ENCODE measurements at regions not wholly inside any gene's neighbourhood (a gene's known extent, or its start where the extent isn't known, plus 50 kb on each side); places are given as distances from the start of the nearest gene placed in this dataset.
"Not testable (repeated sequence)": the region's sequence is repeated elsewhere in the genome, so short reads cannot be mapped to it uniquely, and the experiment has no call there.

DNA sequence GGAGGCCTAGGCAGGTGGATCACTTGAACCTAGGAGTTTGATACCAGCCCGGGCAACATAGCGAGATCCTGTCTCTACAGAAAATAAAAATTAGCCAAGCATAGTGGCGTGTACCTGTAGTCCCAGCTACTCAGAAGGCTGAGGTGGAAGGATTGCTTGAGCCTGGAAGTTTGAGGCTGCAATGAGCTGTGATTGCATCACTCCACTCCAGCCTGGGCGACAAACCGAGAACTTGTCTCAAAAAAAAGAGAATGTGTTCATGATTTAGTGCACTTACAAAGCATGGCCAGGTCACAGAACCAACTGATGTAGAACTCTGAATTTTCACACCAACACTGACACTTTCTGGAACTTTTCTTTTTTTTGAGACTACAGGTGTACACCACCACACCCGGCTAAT lies 182.7 kb downstream of the ZFP64 start:
- no peak for DNase-seq (ENCODE audit: low read depth)

DNA sequence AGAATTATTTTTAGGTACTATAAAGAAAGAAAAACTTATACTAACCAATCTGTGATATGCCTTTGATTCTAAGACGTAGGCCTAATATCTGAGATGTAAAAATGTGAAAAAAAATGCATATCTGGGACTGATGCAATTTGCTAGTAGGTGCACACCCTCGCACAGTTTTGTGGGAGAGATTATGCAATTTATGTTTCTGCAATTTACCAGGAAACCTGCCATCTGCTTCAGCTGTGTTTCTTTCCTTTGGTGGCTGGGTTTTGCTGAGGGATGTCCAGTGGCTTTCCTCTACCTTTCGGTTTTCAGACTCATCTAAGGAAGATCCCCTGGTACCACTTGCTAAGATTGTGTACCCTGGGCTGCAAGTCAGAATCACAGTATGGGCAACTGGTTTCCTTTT lies 186.9 kb downstream of the ZFP64 start:
- peak; percentile 85 for DNase-seq (ENCODE audit: low read depth)

DNA sequence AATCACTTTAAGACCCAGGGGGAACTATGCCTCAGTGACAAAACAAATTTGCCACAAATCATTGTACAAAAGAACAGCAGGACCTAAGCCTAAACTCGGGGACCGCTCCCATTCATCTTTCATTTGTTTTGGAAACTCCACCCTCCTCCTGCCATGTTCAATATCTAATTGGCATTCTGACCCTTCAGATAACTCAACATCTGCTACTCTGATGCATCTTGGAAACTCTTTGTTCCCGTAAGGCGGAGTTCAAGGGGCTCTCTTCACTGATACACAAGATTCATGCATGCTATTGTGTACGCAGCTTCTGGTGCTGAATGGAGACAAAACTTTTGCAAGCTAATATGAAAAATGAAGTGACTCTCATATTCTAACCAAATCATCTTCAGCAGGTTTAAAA lies 187.6 kb downstream of the ZFP64 start:
- no peak for DNase-seq (ENCODE audit: low read depth)

DNA sequence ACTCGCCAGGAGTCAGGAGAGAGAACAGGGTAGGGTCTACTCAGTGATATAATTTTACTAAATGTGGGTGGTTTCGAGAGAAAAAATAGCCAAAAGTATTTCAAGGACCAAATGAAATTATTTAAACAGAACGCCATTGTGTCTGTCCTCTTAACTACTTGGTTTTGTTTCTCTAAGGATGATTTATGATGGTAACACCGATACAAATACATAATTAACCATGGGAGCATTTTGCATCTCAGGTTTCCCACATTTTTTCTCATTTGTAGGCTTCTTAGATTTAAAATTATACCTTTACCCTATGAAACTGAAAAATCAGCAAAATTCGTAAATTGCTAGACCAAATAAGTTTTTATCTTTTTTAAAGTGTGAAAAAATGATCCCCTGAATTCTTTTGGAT lies 188.2 kb downstream of the ZFP64 start:
- DNase-seq (ENCODE audit: low read depth) = no peak

DNA sequence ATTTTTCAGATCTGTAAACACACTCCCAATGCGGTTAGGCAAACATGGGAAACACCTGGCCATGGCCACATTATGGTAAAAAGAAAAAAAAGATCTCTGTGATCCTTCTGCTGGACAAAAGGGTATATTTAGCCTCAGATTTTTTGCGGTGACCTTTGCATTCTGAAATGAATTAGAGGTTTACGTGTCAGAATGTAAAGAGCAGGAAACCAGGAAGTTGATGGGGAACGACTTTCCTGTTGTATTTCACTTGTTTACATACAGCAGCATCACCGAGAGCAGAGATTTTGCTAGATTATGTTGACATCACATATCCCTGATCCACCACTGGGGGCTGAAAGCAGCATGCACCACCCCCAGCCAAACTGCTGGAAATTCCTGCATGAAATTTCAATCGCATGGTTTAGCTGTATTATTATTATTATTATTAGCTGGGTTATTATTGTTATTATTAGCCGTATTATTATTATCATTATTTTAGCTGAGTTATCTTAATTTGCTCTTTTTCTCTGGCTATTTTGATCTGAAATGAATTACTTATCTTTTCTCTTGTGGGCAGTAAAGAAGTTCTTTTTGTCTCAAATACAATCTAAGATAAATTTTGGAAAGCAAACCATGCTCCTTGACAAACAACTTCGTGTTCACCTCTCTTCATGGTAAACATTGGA lies 189.4 kb downstream of the ZFP64 start:
- no peak for DNase-seq (ENCODE audit: low read depth)

DNA sequence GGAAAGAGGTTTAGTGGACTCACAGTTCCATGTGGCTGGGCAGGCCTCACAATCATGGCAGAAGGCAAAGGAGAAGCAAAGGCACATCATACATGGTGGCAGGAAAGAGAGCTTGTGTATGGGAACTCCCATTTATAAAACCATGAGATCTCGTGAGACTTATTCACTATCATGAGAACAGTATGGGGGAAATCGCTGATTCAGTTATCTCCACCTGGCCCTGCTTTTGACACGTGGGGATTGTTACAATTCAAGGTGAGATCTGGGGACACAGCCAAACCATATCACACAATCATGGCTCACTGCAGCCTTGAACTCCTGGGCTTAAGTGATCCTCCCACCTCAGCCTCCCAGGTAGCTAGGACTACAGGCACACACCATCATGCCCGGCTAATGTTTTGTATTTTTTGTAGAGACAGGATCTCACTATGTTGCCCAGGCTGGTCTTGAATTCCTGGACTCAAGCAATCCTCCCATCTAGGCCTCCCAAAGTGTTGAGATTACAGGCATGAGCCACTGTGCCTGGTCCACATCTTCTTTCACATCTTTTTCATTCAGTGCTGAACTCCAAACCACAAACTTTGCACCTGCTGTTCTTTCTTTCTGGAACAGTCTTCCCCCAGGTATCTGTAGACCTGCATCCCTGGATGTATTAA lies 194.2 kb downstream of the ZFP64 start:
- not testable (repeated sequence) for DNase-seq (ENCODE audit: low read depth)

DNA sequence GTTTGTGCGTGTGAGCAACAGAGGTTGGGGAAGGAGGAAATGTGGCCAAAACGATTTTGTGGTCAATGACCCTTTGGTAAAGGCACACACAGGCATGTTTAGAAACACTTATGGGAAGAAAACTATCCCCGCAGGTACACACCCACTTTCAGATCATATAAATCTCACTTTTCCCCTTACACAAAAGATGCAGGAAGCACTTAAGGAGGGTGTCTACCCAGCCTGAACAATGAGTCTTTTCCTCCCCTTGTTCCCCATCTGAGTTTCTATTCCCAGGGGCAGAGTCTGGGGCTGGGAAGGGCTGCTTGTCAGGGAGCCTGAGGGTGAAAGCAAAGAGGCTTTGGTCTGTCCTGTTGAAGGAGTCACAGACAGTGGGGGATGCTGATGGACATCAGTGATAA lies 193.2 kb upstream of the SALL4 start:
- DNase-seq (ENCODE audit: low read depth) = no peak

DNA sequence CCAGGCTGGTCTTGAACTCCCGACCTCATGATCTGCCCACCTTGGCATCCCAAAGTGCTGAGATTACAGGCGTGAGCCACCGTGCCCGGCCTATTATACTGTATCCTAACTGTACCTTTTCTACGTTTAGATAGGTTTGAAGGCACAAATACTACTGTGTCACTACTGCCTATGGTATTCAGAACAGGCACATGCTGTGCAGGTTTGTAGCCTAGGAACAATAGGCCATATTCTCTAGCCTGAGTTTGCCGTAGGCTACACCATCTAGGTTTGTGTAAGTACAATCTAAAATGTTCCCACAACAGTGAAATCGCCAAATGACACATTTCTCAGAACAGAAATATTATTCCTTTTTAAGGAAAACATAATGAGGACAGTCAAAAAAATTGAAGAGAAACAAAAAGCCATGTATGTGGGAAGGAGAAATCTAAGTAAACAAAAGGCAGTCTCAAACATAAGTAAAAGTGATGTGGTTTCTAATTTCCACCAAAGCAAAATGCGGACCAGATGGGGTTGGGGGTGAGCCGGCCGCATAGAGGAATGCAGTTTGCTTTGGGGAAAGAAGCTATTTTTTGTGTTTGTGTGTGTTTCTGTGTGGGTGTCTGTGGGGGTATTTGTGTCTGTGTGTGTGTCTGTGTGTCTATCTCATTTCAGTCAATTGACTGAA lies 192.6 kb upstream of the SALL4 start:
- DNase-seq (ENCODE audit: low read depth) = no peak

DNA sequence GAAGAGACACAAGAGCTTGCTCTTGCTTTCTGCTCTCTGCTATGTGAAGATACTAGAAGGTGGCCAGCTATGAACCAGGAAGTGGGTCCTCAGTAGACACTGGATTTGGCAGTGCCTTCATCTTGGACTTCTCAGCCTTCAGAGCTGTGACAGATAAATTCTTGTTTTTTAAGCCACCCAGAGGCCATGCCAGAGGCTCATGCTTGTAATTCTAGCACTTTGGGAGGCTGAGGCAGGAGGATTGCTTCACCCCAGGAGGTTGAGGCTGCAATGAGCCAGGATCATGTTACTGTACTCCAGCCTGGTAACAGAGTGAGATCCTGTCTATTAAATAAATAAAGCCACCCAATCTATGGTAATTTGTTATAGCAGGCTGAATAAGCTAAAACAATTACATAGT lies 185.5 kb upstream of the SALL4 start:
- no peak for DNase-seq (ENCODE audit: low read depth)

DNA sequence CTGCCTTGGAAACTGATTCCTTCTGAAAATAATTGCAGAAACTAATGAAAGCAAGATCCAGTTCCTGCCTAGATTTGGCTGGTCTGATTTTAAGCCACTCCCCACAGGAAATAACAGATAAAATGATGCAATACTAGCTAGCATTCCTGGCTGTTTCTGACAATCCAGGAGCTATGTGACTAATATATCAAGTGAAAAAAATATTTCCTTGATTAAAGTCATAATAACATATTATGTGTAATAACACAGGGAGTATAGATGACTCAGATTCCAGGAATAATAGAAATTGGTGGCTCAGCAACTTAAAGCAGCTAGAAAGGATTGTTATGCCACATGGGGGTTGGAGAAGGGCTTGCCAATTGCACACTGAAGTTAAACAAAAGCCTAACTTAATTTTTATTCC lies 182.7 kb upstream of the SALL4 start:
- DNase-seq (ENCODE audit: low read depth) = peak; percentile 97

DNA sequence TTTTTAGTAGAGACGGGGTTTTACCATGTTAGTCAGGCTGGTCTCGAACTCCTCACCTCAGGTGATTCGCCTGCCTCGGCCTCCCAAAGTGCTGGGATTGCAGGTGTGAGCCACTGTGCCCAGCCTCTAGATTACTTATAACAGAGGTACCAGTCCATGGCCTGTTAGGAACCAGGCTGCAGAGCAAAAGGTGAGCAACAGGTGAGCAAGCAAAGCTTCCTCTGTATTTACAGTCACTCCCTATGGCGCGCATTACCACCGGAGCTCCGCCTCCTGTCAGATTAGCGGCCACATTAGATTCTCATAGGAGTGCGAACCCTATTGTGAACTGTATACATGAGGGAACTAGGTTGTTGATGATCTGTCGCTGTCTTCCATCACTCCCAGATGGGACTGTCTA lies 178.0 kb upstream of the SALL4 start:
- DNase-seq (ENCODE audit: low read depth) = no peak

DNA sequence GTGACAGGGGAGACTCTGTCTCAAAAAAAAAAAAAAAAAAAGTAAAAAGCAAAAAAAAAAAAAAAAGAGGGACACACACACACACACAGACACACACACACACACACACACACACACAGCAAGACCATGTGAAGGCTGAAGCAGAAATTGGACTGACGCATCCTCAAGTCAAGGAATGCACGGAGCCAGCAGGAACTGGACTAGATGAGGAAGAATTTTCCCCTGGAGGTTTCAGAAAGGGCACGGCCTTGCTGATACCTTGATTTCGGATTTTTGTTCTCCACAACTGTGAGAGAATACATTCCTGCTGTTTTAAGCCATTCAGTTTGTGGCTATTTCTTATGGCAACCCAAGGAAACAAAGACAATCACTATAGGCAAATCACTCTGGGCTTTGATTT lies 176.9 kb upstream of the SALL4 start:
- no peak for DNase-seq (ENCODE audit: low read depth)

DNA sequence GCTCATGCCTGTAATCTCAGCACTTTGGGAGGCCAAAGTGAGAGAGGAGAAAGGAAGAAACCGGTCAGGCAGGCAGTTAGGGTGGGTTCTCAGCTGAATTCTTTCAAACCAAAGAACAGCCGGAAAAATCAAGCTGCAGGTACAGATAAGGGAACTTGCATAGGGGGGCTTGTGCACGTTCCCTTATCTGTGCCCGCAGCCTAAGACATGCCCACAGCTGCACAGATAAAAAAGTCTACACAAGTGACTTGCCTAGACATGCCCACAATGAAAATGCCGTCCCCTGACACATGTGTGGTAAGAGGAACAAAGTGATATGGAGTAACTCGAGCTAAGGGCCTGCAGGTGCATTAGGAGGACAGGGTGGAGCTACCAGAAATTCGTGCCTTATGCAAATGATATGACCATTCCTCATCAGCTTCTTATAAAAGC lies 175.8 kb upstream of the SALL4 start:
- no peak for DNase-seq (ENCODE audit: low read depth)

DNA sequence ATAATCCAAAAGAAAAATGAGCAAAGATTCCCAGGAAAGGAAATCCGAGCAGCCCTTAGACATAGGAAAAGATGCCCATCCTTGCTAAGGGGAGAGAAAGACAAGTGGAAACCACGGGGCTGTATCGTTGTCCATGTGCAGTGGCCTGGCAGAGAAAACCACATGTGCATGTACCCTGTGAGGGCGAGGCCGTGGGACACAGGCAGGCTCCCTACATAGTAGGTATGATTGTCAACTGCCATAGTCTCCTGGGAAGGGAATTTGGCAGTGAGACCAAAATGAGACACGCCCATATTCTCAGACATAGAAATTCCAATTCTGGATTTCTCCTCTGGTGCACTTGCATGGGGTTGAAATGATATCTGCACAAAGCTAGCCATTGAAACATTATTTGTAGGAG lies 169.7 kb upstream of the SALL4 start:
- no peak for DNase-seq (ENCODE audit: low read depth)

DNA sequence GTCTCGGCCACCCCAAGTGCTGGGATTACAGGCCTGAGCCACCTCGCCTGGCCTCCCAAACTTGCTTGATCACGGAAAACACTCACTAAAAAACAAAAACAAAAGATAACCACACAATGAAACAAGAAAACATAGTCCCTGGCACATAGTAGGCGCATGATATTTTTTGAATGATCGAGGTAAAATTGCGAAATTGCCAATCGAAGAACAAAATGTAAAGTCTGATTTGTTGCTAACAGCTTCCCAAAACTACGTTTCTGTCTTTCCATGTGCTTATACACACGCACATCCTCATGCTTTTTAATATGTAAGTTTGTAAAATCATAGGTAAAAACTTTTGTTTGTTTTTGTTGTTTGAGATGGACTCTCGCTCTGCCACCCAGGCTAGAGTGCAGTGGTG lies 168.5 kb upstream of the SALL4 start:
- DNase-seq (ENCODE audit: low read depth) = no peak

DNA sequence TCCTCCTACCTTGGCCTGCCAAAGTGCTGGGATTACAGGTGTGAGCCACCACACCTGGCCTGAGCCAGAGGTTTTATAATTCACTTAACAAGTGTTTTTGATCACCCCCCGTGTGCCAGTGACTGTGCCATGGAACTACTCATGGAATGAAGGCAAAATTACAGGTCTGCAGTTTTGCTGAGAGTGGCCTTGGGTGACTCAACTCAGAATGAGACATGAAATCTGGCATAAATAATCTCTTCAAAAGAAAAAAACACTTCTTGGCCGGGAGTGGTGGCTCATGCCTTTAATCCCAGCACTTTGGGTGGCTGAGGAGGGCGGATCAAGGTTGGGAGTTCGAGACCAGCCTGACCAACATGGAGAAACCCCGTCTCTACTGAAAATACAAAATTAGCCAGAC lies 166.9 kb upstream of the SALL4 start:
- no peak for DNase-seq (ENCODE audit: low read depth)

DNA sequence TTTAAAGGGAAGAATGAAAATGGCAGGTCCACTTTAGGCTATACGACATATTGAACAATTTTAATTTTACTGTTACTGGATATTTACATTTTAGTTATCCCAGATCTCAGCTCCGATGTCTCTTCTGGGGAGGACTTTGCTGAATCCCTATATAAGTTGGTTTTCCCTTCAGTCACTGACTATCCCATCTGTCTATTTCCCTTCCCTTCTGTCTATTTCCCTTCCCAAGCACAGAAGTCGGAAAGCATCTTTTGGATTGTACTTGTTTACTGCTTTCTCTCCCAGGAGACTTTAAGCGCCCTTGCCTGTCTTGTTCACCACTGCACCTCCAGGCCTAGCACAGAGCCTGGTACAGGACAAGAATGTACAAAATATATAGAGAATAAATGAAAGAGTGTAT lies 165.8 kb upstream of the SALL4 start:
- no peak for DNase-seq (ENCODE audit: low read depth)

DNA sequence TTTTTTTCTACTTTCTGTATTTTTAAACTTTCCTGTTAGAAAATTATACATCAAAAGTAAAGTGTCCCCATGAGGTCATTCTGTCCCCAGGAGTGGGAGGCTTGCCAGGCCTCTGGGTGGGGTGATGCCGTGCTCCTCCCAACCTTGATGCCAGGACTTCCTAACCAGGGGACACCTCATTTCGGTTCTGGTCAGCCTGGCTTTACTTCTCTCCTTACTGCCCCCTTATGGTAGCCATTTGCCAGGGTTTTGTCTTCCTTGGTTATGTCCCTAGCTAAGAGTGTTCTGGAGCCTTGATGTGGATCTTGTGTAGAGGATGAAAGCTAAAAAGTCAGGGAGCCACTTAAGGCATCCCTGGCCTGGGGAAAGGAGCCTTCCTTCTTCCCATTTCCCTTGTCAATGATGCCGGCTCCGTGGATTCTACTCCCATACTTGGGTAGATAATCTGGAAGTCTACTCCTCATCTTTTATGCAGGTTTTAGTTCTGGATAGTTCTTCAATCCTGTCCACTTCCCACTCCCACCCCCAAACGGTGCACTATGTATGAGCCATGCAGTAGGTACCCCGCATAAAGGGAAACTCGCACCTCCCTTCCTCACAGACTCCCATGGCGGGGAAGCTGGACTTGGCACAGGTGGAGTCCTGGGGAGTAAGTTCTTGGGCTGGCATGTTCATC lies 164.1 kb upstream of the SALL4 start:
- DNase-seq (ENCODE audit: low read depth) = peak; percentile 61

DNA sequence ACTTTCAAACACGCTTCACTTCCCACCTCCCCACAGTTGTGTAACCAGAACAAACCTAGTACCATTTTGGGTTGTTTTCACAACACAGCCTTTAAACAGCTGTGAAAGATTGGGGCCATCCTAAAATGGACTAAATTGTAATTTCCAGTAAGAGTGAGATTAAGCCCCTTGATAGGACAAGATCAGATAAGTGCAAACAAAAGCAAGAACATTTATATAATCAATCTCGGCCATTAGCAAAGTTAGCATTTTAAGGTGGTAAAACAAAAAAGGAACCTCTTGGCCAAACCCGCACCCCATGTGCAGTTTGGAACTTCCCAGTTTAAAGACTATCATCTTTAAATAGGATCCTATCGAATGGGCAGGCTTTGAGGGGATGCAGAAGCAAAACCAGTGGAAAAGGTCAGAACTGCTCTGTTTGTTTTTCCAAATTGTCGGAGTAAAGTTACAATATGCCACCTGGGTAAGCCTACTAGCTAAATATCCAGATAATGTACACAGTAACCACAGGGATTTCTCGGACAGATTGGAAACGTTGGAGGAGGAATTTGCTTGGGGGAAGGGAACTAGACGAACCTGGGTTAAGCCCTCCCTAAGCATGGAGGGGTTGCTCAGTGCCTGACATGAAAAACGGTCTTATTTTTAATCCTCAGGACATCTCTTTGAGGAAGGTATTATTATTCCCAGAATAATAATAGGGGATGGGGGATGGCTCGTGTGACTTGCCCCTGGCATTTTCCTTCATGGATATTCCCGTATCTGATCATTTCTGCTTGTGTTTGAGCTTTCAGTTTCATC lies 159.8 kb upstream of the SALL4 start:
- DNase-seq (ENCODE audit: low read depth) = no peak

DNA sequence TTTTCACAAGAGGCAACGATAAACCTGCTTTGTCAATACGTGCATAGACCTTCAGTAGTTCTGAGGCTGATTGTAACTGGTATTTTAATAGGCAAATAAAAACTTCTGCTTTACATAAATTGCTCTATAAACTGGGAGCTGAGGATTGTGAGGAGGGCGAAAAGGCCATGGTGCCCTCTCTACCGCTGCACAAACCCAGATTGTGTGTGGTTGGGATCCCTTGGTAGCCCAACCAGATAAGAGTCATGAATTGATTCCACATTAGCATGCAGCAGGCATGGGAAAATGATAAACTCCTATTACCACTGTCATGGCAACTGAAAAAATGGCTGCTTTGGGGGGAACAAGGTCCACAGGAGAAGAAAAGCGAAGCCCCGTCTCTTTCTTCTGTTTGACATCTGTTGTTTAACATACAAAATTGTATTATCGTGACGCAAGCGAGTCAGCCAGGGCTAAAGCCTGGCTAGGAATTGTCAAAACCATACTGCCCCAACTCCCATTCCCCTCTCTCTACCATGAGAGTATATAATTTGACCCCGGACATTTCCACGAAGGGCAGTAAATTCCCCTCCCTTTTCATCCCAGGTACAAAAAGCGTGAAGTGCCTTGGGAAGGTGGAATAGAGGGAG lies 157.8 kb upstream of the SALL4 start:
- DNase-seq (ENCODE audit: low read depth) = no peak

DNA sequence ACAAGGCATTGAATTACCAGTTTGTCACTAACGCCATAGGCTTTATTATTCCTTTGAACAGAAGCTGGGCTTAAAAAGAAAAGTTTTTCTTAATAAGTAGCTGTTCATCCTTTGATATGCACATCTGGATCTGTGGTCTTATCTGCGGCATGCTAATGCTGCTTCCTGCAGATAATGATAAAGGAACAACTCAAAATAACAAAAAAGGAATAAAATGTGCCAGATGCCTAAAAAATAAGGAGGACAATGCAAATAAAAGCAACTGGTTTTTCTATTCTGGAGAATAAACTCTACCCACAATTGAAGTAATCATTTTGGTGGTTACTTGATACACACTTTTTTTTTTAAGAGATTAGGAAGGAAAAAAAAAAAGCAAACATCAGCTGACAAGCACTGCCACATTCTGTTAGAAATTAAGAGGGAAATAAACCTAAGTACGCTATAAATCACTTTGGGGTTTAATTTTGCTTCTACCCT lies 156.8 kb upstream of the SALL4 start:
- peak; percentile 38 for DNase-seq (ENCODE audit: low read depth)

All from amniotic epithelial cell (primary cell).